Calu3 (cell line): ENCODE measurements at regions not wholly inside any gene's neighbourhood (a gene's known extent, or its start where the extent isn't known, plus 50 kb on each side); places are given as distances from the start of the nearest gene placed in this dataset.

Experiments used
- BruUV-seq: library from RNA; stranded (reverse); fragments of 400-500 nt; replicated peaks from 2 replicates; lab custom pipeline; 2021; lab: Mats Ljungman, UMichigan
- CTCF ChIA-PET: fragments of 300-600 bp; sonication (Branson Sonifier 250); formaldehyde crosslinking; loops from one replicate; lab custom pipeline; 2022; ENCODE audit warnings: antibody characterized with exemption; lab: Charles Lee
- DNase-seq: peaks from one replicate; pipeline ENCODE4 v3.0.0; 2022
- H3K27ac Mint-ChIP-seq: one replicate; pipeline ENCODE4 v1.8.0; 2022; ENCODE audit warnings: mixed read lengths; ENCODE audit not compliant: unreplicated experiment
- H3K27me3 Mint-ChIP-seq: one replicate; pipeline ENCODE4 v1.8.0; 2022; ENCODE audit warnings: mixed read lengths; ENCODE audit not compliant: unreplicated experiment
- H3K36me3 Mint-ChIP-seq: one replicate; pipeline ENCODE4 v1.8.0; 2022; ENCODE audit warnings: mild to moderate bottlenecking, moderate library complexity, mixed read lengths; ENCODE audit not compliant: insufficient read depth, unreplicated experiment
- H3K4me1 Mint-ChIP-seq: one replicate; pipeline ENCODE4 v1.8.0; 2022; ENCODE audit warnings: mild to moderate bottlenecking, low read depth, mixed read lengths; ENCODE audit not compliant: unreplicated experiment
- H3K4me3 Mint-ChIP-seq: one replicate; pipeline ENCODE4 v1.8.0; 2022; ENCODE audit warnings: mild to moderate bottlenecking, low read depth, moderate library complexity, mixed read lengths; ENCODE audit not compliant: unreplicated experiment
- H3K9me3 Mint-ChIP-seq: one replicate; pipeline ENCODE4 v1.8.0; 2022; ENCODE audit warnings: low read depth, mixed read lengths; ENCODE audit not compliant: unreplicated experiment
- CTCF ChIP-seq: fragments of 200-600 bp; IDR thresholded peaks from one replicate; pipeline ENCODE4 v1.8.0; 2022; ENCODE audit warnings: antibody characterized with exemption; ENCODE audit not compliant: unreplicated experiment
- intact Hi-C: fragments of 100-400 bp; cut with micrococcal nuclease; formaldehyde crosslinking; loops from one replicate; pipeline ENCODE4 v1.10.0; 2022; ENCODE audit not compliant: unreplicated experiment

DNA sequence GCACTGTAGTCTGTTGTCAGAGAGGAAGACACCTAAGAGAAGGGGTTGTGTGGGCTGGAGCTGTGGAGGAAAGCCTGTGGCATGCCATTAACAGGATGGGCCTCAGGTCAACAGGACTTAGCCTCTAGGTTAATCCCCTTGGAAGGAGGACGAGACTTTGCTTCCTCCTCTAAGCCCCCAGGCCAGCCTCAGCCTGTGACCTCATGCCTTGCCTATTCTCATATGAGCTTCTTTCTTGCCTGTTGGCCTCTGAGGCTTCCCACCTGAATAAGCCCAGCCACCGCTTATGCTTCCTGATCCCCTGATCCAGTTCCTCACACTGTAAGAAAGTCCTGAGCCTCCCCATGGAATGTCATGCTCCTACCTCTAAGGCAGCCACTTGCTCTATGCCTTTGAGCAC is 52.2 kb upstream of the TBC1D21 start:
- CTCF ChIA-PET: no interaction called here
- H3K27ac Mint-ChIP-seq: no peak overlapping the region
- DNase-seq: no peak
- no TSS peak for BruUV-seq
- no peak for TF ChIP-seq CTCF
- H3K36me3 Mint-ChIP-seq: no peaks in the 10 kb centered on the region
- H3K9me3 Mint-ChIP-seq: no peaks in the 10 kb centered on the region
- H3K4me1 Mint-ChIP-seq: no peaks in the 10 kb centered on the region
- intact Hi-C loops: no loop called here
- H3K27me3 Mint-ChIP-seq: peaks cover 93% of the 10 kb centered on the region
- H3K4me3 Mint-ChIP-seq: no peak overlapping the region

DNA sequence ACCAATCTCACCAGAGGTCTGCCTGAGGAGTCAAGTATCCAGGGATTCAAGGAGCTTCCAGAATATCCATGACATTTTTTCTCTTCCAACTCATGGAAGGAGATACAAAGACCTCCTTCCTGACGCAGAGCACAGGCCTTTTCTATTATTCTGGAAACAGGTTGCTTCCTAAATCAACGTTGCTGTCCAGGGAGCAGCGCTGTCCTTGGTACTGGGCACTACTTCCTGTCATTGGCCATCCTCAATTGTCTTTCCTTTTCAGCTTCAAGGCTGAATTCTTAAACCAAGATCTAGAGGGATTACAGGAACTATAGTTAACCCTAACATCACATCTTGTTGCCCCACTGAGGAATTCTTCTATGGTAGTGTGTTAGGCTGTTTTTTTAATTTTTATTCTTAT is 50.4 kb upstream of the TBC1D21 start:
- Mint-ChIP-seq H3K9me3 (no peaks in the 10 kb centered on the region), H3K27ac (no peak overlapping the region), H3K27me3 (peaks cover 93% of the 10 kb centered on the region), H3K36me3 (no peaks in the 10 kb centered on the region), H3K4me1 (no peaks in the 10 kb centered on the region), H3K4me3 (no peak overlapping the region)
- intact Hi-C loops: no loop called here
- DNase-seq: no peak
- no TSS peak for BruUV-seq
- no peak for TF ChIP-seq CTCF
- CTCF ChIA-PET: interaction anchor here (0.6 kb wide), 1 partner anchor 737 kb away, joined by 5 read pairs; no protein-coding TSS in a partner anchor
